H1 (cell line): ENCODE measurements at regions not wholly inside any gene's neighbourhood (a gene's known extent, or its start where the extent isn't known, plus 50 kb on each side); places are given as distances from the start of the nearest gene placed in this dataset.

Experiments used
- CTCF ChIA-PET: fragments of 300-600 bp; sonication (Branson Sonifier 250); formaldehyde crosslinking; loops from one replicate; lab custom pipeline; 2021; ENCODE audit not compliant: partially characterized antibody; lab: Charles Lee
- POLR2A ChIA-PET: fragments of 300-600 bp; sonication (Branson Sonifier 250); formaldehyde crosslinking; loops from one replicate; lab custom pipeline; 2021; ENCODE audit warnings: inconsistent platforms; ENCODE audit not compliant: partially characterized antibody; lab: Charles Lee
- DNase-seq, 2 experiments: peaks; one replicate each; pipeline versions ENCODE4 v3.0.0 to v3.0.0-alpha.2; 2010 to 2022; ENCODE audit warnings: low spot score in 2 of 2, low read depth in 1 of 2, mixed read lengths in 1 of 2
- FAIRE-seq: peaks from 2 replicates; lab custom pipeline; 2011; peaks lifted over from hg19 to GRCh38; lab: Jason Lieb, UNC
- H2AFZ ChIP-seq: 2 replicates; pipeline ENCODE4 v1.8.1; 2012; ENCODE audit warnings: low read length, inconsistent platforms
- H2AK5ac ChIP-seq: 2 replicates; pipeline ENCODE4 v1.6.1; 2013; ENCODE audit warnings: low read depth, low read length
- H2BK120ac ChIP-seq: replicated peaks from 2 replicates; pipeline ENCODE3; 2013; ENCODE audit warnings: low read depth, low read length, inconsistent platforms
- H2BK12ac ChIP-seq: 2 replicates; pipeline ENCODE4 v1.6.1; 2013; ENCODE audit warnings: low read depth, low read length
- H2BK15ac ChIP-seq: 2 replicates; pipeline ENCODE4 v1.6.1; 2013; ENCODE audit warnings: low read length
- H2BK20ac ChIP-seq: 2 replicates; pipeline ENCODE4 v1.6.1; 2013; ENCODE audit warnings: low read length
- H2BK5ac ChIP-seq: 2 replicates; pipeline ENCODE4 v1.6.1; 2013; ENCODE audit warnings: low read depth, low read length
- H3K14ac ChIP-seq: 2 replicates; pipeline ENCODE4 v1.6.1; 2013; ENCODE audit warnings: inconsistent platforms; ENCODE audit not compliant: insufficient read length
- H3K18ac ChIP-seq: 2 replicates; pipeline ENCODE4 v1.6.1; 2013; ENCODE audit warnings: low read length; ENCODE audit errors: extremely low read depth
- H3K23ac ChIP-seq: 2 replicates; pipeline ENCODE4 v1.6.1; 2013; ENCODE audit warnings: inconsistent platforms; ENCODE audit not compliant: insufficient read length
- H3K23me2 ChIP-seq: 2 replicates; pipeline ENCODE4 v1.6.1; 2013; ENCODE audit warnings: low read depth, low read length
- H3K27ac ChIP-seq: 2 replicates; pipeline ENCODE4 v1.6.1; 2011; ENCODE audit warnings: low read depth, low read length, inconsistent platforms
- H3K27me3 ChIP-seq, 4 experiments: replicated peaks in 1 of 4; 1 replicate in 1 of 4; 2 replicates in 3 of 4; pipeline versions ENCODE4 v1.6.1 to v1.8.1; 2011 to 2013; ENCODE audit warnings: low read length in 3 of 4, mild to moderate bottlenecking in 3 of 4, inconsistent platforms in 2 of 4, mixed read lengths in 2 of 4, moderate library complexity in 1 of 4; ENCODE audit not compliant: control insufficient read depth in 3 of 4, insufficient read depth in 3 of 4; ENCODE audit errors: extremely low read depth in 1 of 4
- H3K36me3 ChIP-seq, 4 experiments: 2 replicates each; pipeline versions ENCODE4 v1.6.1 to v1.8.1; 2011 to 2013; ENCODE audit warnings: mild to moderate bottlenecking in 4 of 4, low read length in 3 of 4, moderate library complexity in 2 of 4, control low read depth in 1 of 4, inconsistent platforms in 1 of 4; ENCODE audit not compliant: insufficient read depth in 4 of 4, control insufficient read depth in 2 of 4
- H3K4ac ChIP-seq: replicated peaks from 2 replicates; pipeline ENCODE3; 2013; ENCODE audit warnings: low read length, low read depth, mixed read lengths, inconsistent platforms; ENCODE audit not compliant: insufficient read length
- H3K4me1 ChIP-seq, 4 experiments: replicated peaks in 1 of 4; 1 replicate in 1 of 4; 2 replicates in 3 of 4; pipeline versions ENCODE4 v1.6.1 to v1.8.1; 2011 to 2013; ENCODE audit warnings: low read length in 3 of 4, inconsistent platforms in 2 of 4, mixed read lengths in 1 of 4; ENCODE audit not compliant: insufficient read depth in 4 of 4, control insufficient read depth in 3 of 4
- H3K4me2 ChIP-seq, 2 experiments: 2 replicates each; pipeline versions ENCODE4 v1.6.1 to v1.8.1; 2011 to 2013; ENCODE audit warnings: low read depth in 2 of 2, low read length in 2 of 2, control low read depth in 1 of 2, inconsistent platforms in 1 of 2, mild to moderate bottlenecking in 1 of 2; ENCODE audit not compliant: insufficient read depth in 1 of 2
- H3K4me3 ChIP-seq, 4 experiments: fragments of 200-600, 300-600 bp in 1 of 4; sonication (generic), shearing (Covaris generic), sonication (Bioruptor Twin) in 1 of 4; 2 replicates each; pipeline versions ENCODE4 v1.5.1 to v1.8.1; 2011 to 2016; ENCODE audit warnings: low read length in 4 of 4, low read depth in 3 of 4, control low read depth in 2 of 4, inconsistent platforms in 2 of 4, mild to moderate bottlenecking in 2 of 4, mixed read lengths in 1 of 4, moderate library complexity in 1 of 4; ENCODE audit not compliant: insufficient read depth in 2 of 4; ENCODE audit errors: extremely low read depth in 1 of 4
- H3K56ac ChIP-seq: replicated peaks from 2 replicates; pipeline ENCODE3; 2013; ENCODE audit warnings: low read depth, mild to moderate bottlenecking, mixed read lengths, low read length, inconsistent platforms; ENCODE audit not compliant: insufficient read length
- H3K79me1 ChIP-seq: 2 replicates; pipeline ENCODE4 v1.6.1; 2013; ENCODE audit warnings: low read depth, low read length, control low read depth
- H3K79me2 ChIP-seq, 2 experiments: 2 replicates each; pipeline versions ENCODE4 v1.6.1 to v1.8.1; 2012 to 2013; ENCODE audit warnings: low read length in 2 of 2, mild to moderate bottlenecking in 2 of 2, inconsistent platforms in 1 of 2; ENCODE audit not compliant: insufficient read depth in 2 of 2, control insufficient read depth in 1 of 2
- H3K9ac ChIP-seq, 4 experiments: replicated peaks in 1 of 4; 1 replicate in 1 of 4; 2 replicates in 3 of 4; pipeline versions ENCODE4 v1.6.1 to v1.8.1; 2011 to 2013; ENCODE audit warnings: low read depth in 3 of 4, low read length in 3 of 4, control low read depth in 2 of 4, mild to moderate bottlenecking in 2 of 4, moderate library complexity in 2 of 4, inconsistent platforms in 1 of 4; ENCODE audit errors: extremely low read depth in 1 of 4
- H3K9me3 ChIP-seq, 2 experiments: 2 replicates each; pipeline versions ENCODE4 v1.6.1 to v1.8.1; 2012 to 2013; ENCODE audit warnings: mild to moderate bottlenecking in 2 of 2, moderate library complexity in 2 of 2, control low read depth in 1 of 2, inconsistent platforms in 1 of 2, low read depth in 1 of 2, low read length in 1 of 2, mixed read lengths in 1 of 2; ENCODE audit not compliant: insufficient read depth in 2 of 2
- H4K20me1 ChIP-seq, 2 experiments: replicated peaks in 1 of 2; 2 replicates each; pipeline versions ENCODE3 to v1.8.1; 2011 to 2013; ENCODE audit warnings: inconsistent platforms in 2 of 2, low read length in 2 of 2, mild to moderate bottlenecking in 1 of 2; ENCODE audit not compliant: insufficient read depth in 2 of 2, control insufficient read depth in 1 of 2
- H4K5ac ChIP-seq: 2 replicates; pipeline ENCODE4 v1.6.1; 2013; ENCODE audit warnings: low read length, low read depth, mixed read lengths, inconsistent platforms; ENCODE audit not compliant: insufficient read length
- H4K8ac ChIP-seq: 2 replicates; pipeline ENCODE4 v1.8.0; 2013; ENCODE audit warnings: mild to moderate bottlenecking, moderate library complexity, low read length, inconsistent platforms; ENCODE audit not compliant: insufficient read depth; ENCODE audit errors: extremely low read depth
- H4K91ac ChIP-seq: replicated peaks from 2 replicates; pipeline ENCODE3; 2013; ENCODE audit warnings: low read length, mixed read lengths, inconsistent platforms; ENCODE audit not compliant: insufficient read length
- NANOG ChIP-seq: IDR thresholded peaks from 2 replicates; pipeline ENCODE4 v1.6.1; 2011; ENCODE audit warnings: low read length, low read depth, mild to moderate bottlenecking, inconsistent platforms; ENCODE audit not compliant: insufficient read depth, poor library complexity, severe bottlenecking
- WGBS, 2 experiments: shearing (Covaris generic) in 1 of 2; methylation state at CpG; one replicate each; pipeline versions ENCODE4 v1.1.6 to v1.1.7; 2013 to 2015; ENCODE audit warnings: low lambda C conversion rate in 2 of 2, mixed read lengths in 2 of 2, inconsistent platforms in 1 of 2, low coverage in 1 of 2, missing lambda C conversion rate in 1 of 2; ENCODE audit not compliant: insufficient replicate concordance in 2 of 2, insufficient coverage in 1 of 2, insufficient read length in 1 of 2; ENCODE audit errors: extremely low coverage in 1 of 2, missing lambda C conversion rate in 1 of 2; 5-methylcytosine and 5-hydroxymethylcytosine counted together

- Histone ChIP-seq H3K36me3 (no peaks in the 10 kb centered on the region), H2BK5ac (no peak overlapping the region), H3K27me3 (no peaks in the 10 kb centered on the region), H3K4me2 (no peak overlapping the region), H2AK5ac (no peak overlapping the region), H3K9ac (no peak overlapping the region), H3K56ac (no peak overlapping the region), H2BK12ac (no peak overlapping the region), H3K27ac (no peak overlapping the region), H3K4ac (no peak overlapping the region), H4K5ac (no peak overlapping the region), H3K18ac (no peak overlapping the region), H3K14ac (no peak overlapping the region)
- WGBS, 2 experiments: 94% methylated on average over 4 of the region's 4 CpGs; no CpG with 5 or more reads in 1 of the 2 experiments
- CTCF ChIA-PET: interaction anchor here (0.9 to 1.6 kb wide), 5 partner anchors 10 to 81 kb away, joined by 3 to 4 read pairs (median 4); no protein-coding TSS in a partner anchor
- FAIRE-seq: no peak
- DNase-seq: no peak
- TF ChIP-seq NANOG: no peak
- TF ChIP-seq, all 59 proteins: peak for 0
- no peak overlapping the region for H2BK120ac ChIP-seq
- H4K91ac ChIP-seq: no peak overlapping the region
- H3K4me3 ChIP-seq: no peak overlapping the region
- no peak overlapping the region for H3K23ac ChIP-seq
- H2AFZ ChIP-seq: no peak overlapping the region
- H3K79me2 ChIP-seq: no peaks in the 10 kb centered on the region
- no peaks in the 10 kb centered on the region for H3K23me2 ChIP-seq
- H2BK20ac ChIP-seq: no peak overlapping the region
- no peaks in the 10 kb centered on the region for H3K4me1 ChIP-seq
- no peaks in the 10 kb centered on the region for H3K79me1 ChIP-seq
- no peaks in the 10 kb centered on the region for H4K20me1 ChIP-seq
- H2BK15ac ChIP-seq: no peak overlapping the region
- POLR2A ChIA-PET: no interaction called here
- no peaks in the 10 kb centered on the region for H3K9me3 ChIP-seq
- H4K8ac ChIP-seq: no peak overlapping the region
These were observed 429.1 kb downstream of the RNF144A start for GRCh38 chr2:7346336-7346735.
